Spleen (tissue), 3 donors: ENCODE measurements at regions not wholly inside any gene's neighbourhood (a gene's known extent, or its start where the extent isn't known, plus 50 kb on each side); places are given as distances from the start of the nearest gene placed in this dataset.

Experiments used
- POLR2A ChIP-seq, 3 donors: fragments of 450-650 bp; IDR thresholded peaks; one replicate each; pipeline ENCODE4 v1.5.1; 2017; ENCODE audit warnings: antibody characterized with exemption in 3 of 3, mild to moderate bottlenecking in 1 of 3
- POLR2AphosphoS5 ChIP-seq, 3 donors: sonication (generic); formaldehyde crosslinking; IDR thresholded peaks; one replicate each; pipeline ENCODE4 v1.5.1; 2017; ENCODE audit warnings: antibody characterized with exemption in 3 of 3

- TF ChIP-seq POLR2A (IDR thresholded peaks at IDR 0.05) (no peak), POLR2AphosphoS5 (IDR thresholded peaks at IDR 0.05) (no peak)
Measured at GRCh38 chr6:27056615-27057014, 190.9 kb upstream of the PRSS16 start.
